PC-9 (cell line): ENCODE measurements at regions not wholly inside any gene's neighbourhood (a gene's known extent, or its start where the extent isn't known, plus 50 kb on each side); places are given as distances from the start of the nearest gene placed in this dataset.

Source experiments
- BruUV-seq: library from RNA; stranded (reverse); fragments of 400-500 nt; replicated peaks from 2 replicates; lab custom pipeline; 2021; lab: Mats Ljungman, UMichigan
- CTCF ChIA-PET: fragments of 300-600 bp; sonication (Branson Sonifier 250); formaldehyde crosslinking; loops from one replicate; lab custom pipeline; 2022; ENCODE audit warnings: antibody characterized with exemption; lab: Charles Lee
- POLR2A ChIA-PET: fragments of 300-600 bp; sonication (Branson Sonifier 250); formaldehyde crosslinking; loops from one replicate; lab custom pipeline; 2022; ENCODE audit warnings: antibody characterized with exemption; ENCODE audit not compliant: unreplicated experiment; lab: Charles Lee
- DNase-seq, 2 experiments: peaks; one replicate each; pipeline versions ENCODE4 v3.0.0 to v3.0.0-alpha.2; 2015 to 2022; ENCODE audit warnings: mixed read lengths in 1 of 2
- H2AFZ ChIP-seq: fragments of 200-600 bp; sonication (generic); 2 replicates; pipeline ENCODE4 v1.8.1; 2017; ENCODE audit warnings: antibody characterized with exemption
- H3F3A ChIP-seq: fragments of 200-600 bp; sonication (generic); 2 replicates; pipeline ENCODE4 v1.8.1; 2017; ENCODE audit warnings: antibody characterized with exemption, mild to moderate bottlenecking, low read depth; ENCODE audit not compliant: insufficient read depth
- H3K27ac ChIP-seq: fragments of 200-600 bp; sonication (generic); 2 replicates; pipeline ENCODE4 v1.6.1; 2016; ENCODE audit warnings: mixed run types
- H3K27me3 ChIP-seq: fragments of 200-600 bp; sonication (generic); 2 replicates; pipeline ENCODE4 v1.6.1; 2016; ENCODE audit warnings: low read depth, mixed run types; ENCODE audit not compliant: insufficient read depth
- H3K36me3 ChIP-seq: fragments of 200-600 bp; sonication (generic); 2 replicates; pipeline ENCODE4 v1.6.1; 2016; ENCODE audit warnings: low read depth, mixed run types
- H3K4me1 ChIP-seq: fragments of 200-600 bp; sonication (generic); replicated peaks from 2 replicates; pipeline ENCODE4 v1.6.1; 2016; ENCODE audit warnings: mixed run types; ENCODE audit not compliant: insufficient read depth
- H3K4me2 ChIP-seq: fragments of 200-600 bp; sonication (generic); 2 replicates; pipeline ENCODE4 v1.6.1; 2017; ENCODE audit warnings: mixed run types
- H3K4me3 ChIP-seq: fragments of 200-600 bp; sonication (generic); 2 replicates; pipeline ENCODE4 v1.6.1; 2016; ENCODE audit warnings: mixed run types
- H3K79me2 ChIP-seq: fragments of 200-600 bp; sonication (generic); 2 replicates; pipeline ENCODE4 v1.6.1; 2017; ENCODE audit warnings: low read depth, mixed run types
- H3K9me2 ChIP-seq: fragments of 200-600 bp; sonication (generic); 2 replicates; pipeline ENCODE4 v1.8.1; 2017; ENCODE audit warnings: mild to moderate bottlenecking; ENCODE audit not compliant: insufficient read depth
- H3K9me3 ChIP-seq: fragments of 200-600 bp; sonication (generic); 2 replicates; pipeline ENCODE4 v1.8.1; 2016; ENCODE audit warnings: low read depth; ENCODE audit not compliant: insufficient read depth
- H4K20me1 ChIP-seq: fragments of 200-600 bp; sonication (generic); 2 replicates; pipeline ENCODE4 v1.8.1; 2017; ENCODE audit not compliant: insufficient read depth
- EZH2 ChIP-seq: fragments of 200-600 bp; sonication (generic); IDR thresholded peaks from 2 replicates; pipeline ENCODE4 v1.8.0; 2017; ENCODE audit warnings: antibody characterized with exemption, low read depth
- intact Hi-C: fragments of 100-400 bp; cut with micrococcal nuclease; formaldehyde crosslinking; loops from one replicate; pipeline ENCODE4 v1.10.0; 2022; ENCODE audit not compliant: unreplicated experiment
- TF ChIP-seq, protein P1 (sequence below): fragments of 200-600 bp; sonication (generic); conservative IDR thresholded peaks from 2 replicates; pipeline ENCODE4 v1.6.1; 2017; ENCODE audit warnings: mixed run types, antibody characterized with exemption, mild to moderate bottlenecking, moderate library complexity

GRCh38 chr7:15954671-15955354, 268.3 kb upstream of the MEOX2 start:
- no peak overlapping the region for H3K4me3 ChIP-seq
- ChIA-PET CTCF (no interaction called here), POLR2A (no interaction called here)
- H3K27me3 ChIP-seq, result no peaks in the 10 kb centered on the region
- no peak for TF ChIP-seq EZH2
- TF ChIP-seq, protein P1, sequence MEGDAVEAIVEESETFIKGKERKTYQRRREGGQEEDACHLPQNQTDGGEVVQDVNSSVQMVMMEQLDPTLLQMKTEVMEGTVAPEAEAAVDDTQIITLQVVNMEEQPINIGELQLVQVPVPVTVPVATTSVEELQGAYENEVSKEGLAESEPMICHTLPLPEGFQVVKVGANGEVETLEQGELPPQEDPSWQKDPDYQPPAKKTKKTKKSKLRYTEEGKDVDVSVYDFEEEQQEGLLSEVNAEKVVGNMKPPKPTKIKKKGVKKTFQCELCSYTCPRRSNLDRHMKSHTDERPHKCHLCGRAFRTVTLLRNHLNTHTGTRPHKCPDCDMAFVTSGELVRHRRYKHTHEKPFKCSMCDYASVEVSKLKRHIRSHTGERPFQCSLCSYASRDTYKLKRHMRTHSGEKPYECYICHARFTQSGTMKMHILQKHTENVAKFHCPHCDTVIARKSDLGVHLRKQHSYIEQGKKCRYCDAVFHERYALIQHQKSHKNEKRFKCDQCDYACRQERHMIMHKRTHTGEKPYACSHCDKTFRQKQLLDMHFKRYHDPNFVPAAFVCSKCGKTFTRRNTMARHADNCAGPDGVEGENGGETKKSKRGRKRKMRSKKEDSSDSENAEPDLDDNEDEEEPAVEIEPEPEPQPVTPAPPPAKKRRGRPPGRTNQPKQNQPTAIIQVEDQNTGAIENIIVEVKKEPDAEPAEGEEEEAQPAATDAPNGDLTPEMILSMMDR, result no peak
- H3K4me1 ChIP-seq, result no peaks in the 10 kb centered on the region
- H3K9me2 ChIP-seq, result no peaks in the 10 kb centered on the region
- H2AFZ ChIP-seq, result no peak overlapping the region
- no peaks in the 10 kb centered on the region for H3K79me2 ChIP-seq
- no peak overlapping the region for H3K27ac ChIP-seq
- intact Hi-C loops, result no loop called here
- no peaks in the 10 kb centered on the region for H3K36me3 ChIP-seq
- H4K20me1 ChIP-seq, result no peaks in the 10 kb centered on the region
- H3F3A ChIP-seq, result no peaks in the 10 kb centered on the region
- DNase-seq, result no peak
- no peaks in the 10 kb centered on the region for H3K9me3 ChIP-seq
- H3K4me2 ChIP-seq, result no peak overlapping the region
- BruUV-seq, result no TSS peak

DNA sequence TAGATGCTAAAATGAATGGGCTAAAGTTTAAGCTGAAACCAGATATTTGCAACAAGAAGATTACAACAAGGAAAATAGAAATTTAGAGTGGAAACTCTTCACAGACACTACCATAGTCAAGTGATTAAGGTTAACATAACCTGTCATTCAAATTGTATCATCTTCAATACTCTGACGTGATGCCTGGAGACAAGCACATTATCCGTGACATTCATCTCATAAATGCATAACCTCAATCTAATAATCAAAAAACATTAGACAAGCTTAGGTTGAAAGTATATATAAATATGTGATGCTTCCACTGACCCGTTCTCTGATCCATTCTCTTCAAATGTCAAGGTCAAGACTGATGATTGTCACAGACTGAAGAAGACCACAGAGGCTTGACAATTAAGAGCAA, 263.8 kb upstream of the MEOX2 start:
- H3K27ac ChIP-seq, result no peak overlapping the region
- TF ChIP-seq, protein P1, result no peak
- no peak for TF ChIP-seq EZH2
- no peaks in the 10 kb centered on the region for H3K36me3 ChIP-seq
- no peaks in the 10 kb centered on the region for H3K27me3 ChIP-seq
- no peaks in the 10 kb centered on the region for H3K79me2 ChIP-seq
- no peaks in the 10 kb centered on the region for H3F3A ChIP-seq
- CTCF ChIA-PET, result no interaction called here
- intact Hi-C loops, result no loop called here
- no peak overlapping the region for H2AFZ ChIP-seq
- H3K9me2 ChIP-seq, result no peaks in the 10 kb centered on the region
- no peak overlapping the region for H3K4me3 ChIP-seq
- no peaks in the 10 kb centered on the region for H4K20me1 ChIP-seq
- no peak overlapping the region for H3K4me2 ChIP-seq
- no TSS peak for BruUV-seq
- H3K4me1 ChIP-seq, result no peaks in the 10 kb centered on the region
- POLR2A ChIA-PET, result no interaction called here
- no peaks in the 10 kb centered on the region for H3K9me3 ChIP-seq
- no peak for DNase-seq

GRCh38 chr7:15947754-15948153, 261.3 kb upstream of the MEOX2 start:
- no TSS peak for BruUV-seq
- no peak overlapping the region for H3K4me2 ChIP-seq
- H4K20me1 ChIP-seq, result no peaks in the 10 kb centered on the region
- H3K27ac ChIP-seq, result no peak overlapping the region
- no peaks in the 10 kb centered on the region for H3F3A ChIP-seq
- ChIA-PET CTCF (no interaction called here), POLR2A (no interaction called here)
- no peaks in the 10 kb centered on the region for H3K79me2 ChIP-seq
- no peaks in the 10 kb centered on the region for H3K27me3 ChIP-seq
- no peaks in the 10 kb centered on the region for H3K36me3 ChIP-seq
- H3K9me3 ChIP-seq, result no peaks in the 10 kb centered on the region
- no peak overlapping the region for H3K4me3 ChIP-seq
- DNase-seq, result no peak
- intact Hi-C loops, result no loop called here
- TF ChIP-seq EZH2, result no peak
- no peak overlapping the region for H2AFZ ChIP-seq
- no peaks in the 10 kb centered on the region for H3K9me2 ChIP-seq
- no peaks in the 10 kb centered on the region for H3K4me1 ChIP-seq

GRCh38 chr7:15938115-15938514, 251.6 kb upstream of the MEOX2 start:
- DNase-seq, result no peak
- Histone ChIP-seq H4K20me1 (no peaks in the 10 kb centered on the region), H3K36me3 (no peaks in the 10 kb centered on the region), H3F3A (no peaks in the 10 kb centered on the region), H3K9me3 (no peaks in the 10 kb centered on the region), H3K27me3 (no peaks in the 10 kb centered on the region), H3K27ac (no peak overlapping the region), H3K4me2 (no peak overlapping the region), H3K4me1 (no peaks in the 10 kb centered on the region), H3K79me2 (no peaks in the 10 kb centered on the region), H3K9me2 (no peaks in the 10 kb centered on the region), H3K4me3 (no peak overlapping the region), H2AFZ (no peak overlapping the region)
- intact Hi-C loops, result no loop called here
- POLR2A ChIA-PET, result no interaction called here
- no TSS peak for BruUV-seq
- TF ChIP-seq, protein P1, result no peak
- TF ChIP-seq EZH2, result no peak
- CTCF ChIA-PET, result no interaction called here
